GM18499 (cell line): ENCODE measurements at regions not wholly inside any gene's neighbourhood (a gene's known extent, or its start where the extent isn't known, plus 50 kb on each side); places are given as distances from the start of the nearest gene placed in this dataset.

ENCODE experiments used
- ATAC-seq: cut with Tn5 transposase; IDR thresholded peaks from one replicate; pipeline ENCODE4 v1.9.1; 2021; ENCODE audit warnings: moderate number of reproducible peaks; ENCODE audit not compliant: insufficient read depth, unreplicated experiment

DNA sequence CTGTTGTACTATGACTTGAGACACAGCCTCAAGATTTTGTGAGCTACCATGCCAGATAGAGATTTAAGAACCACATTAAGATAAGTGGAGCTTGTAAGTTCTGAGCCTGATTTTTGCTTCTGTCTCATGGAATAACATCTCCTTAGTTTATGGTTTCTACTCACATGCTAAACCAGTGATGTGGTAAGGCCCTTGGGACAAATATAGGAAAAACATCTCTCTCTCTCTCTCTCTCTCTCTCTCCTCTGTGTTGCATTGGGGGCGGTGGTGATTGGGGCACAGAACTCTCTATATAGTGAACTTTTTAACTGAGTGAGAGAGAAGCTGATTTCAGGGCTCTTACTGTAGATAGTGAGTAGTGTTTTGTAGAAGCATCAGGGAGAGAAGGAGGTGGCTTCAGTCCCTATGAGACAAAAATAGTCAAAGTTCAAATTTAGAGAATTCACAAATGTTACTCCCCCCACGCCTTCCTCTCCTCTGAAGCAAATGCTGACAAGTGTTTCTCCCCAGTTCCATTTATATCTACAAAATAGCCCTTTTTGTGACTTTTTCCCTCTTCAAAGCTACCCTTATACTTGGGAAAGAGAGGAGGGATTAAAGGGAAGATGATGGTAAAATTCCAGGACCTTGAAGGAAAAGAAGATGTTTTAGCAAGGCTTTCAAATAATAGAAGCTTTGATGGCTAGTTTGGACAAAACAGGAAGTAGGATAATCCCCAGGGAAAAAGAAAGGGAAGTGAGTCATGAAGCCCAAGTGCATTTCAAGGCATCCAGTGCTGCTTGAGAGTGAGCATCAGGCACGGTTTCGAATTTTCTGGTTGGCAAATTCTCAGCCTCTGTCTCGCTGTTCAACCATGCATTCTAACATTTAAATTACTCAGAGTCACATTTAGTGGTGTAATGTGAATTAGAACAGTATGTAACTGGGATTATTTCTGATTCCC, 134.3 kb upstream of the AP1S2 start:
- ATAC-seq, result no peak

GRCh38 chrX:15985937-15986336, 131.3 kb upstream of the AP1S2 start:
- ATAC-seq, result no peak

DNA sequence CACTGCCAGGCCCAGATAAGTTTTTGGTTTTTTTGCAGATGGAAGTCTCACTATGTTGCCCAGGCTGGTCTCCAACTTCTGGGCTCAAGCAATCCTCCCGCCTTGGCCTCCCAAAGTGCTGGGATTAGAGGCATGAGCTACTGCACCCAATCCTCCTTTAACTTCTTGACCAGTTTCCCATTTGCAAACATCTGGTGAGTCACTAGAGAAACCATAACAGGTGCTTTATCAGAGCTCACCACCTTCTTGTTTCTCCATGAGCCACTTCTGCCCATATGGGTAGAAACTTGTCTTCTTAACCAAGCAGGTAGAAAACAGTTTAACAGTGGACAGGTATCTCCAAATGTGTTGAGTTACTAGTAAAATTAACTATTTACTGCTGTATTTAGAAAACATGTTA, 128.4 kb upstream of the AP1S2 start:
- no peak for ATAC-seq

GRCh38 chrX:15977644-15978043, 123.0 kb upstream of the AP1S2 start:
- ATAC-seq, result no peak

DNA sequence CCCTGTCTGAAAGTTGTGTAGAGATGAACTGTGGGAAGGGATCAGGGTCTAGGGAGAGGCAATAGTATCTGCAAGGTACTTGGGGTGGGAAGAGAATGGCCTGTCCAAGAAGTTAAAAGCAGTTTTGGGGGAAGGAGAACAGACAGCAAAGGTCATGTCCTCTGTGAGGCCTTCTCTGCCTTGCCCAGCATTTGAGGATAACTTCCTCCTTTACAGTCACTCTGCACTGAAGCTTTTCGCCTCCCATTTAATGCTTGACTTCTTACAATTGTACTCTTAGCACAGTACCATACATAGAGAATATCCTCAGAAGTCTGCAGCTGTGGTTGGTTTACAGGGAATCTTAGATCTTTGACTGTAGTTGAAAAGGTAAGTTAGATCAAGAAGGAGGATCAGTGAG, 121.8 kb upstream of the AP1S2 start:
- ATAC-seq, result no peak

DNA sequence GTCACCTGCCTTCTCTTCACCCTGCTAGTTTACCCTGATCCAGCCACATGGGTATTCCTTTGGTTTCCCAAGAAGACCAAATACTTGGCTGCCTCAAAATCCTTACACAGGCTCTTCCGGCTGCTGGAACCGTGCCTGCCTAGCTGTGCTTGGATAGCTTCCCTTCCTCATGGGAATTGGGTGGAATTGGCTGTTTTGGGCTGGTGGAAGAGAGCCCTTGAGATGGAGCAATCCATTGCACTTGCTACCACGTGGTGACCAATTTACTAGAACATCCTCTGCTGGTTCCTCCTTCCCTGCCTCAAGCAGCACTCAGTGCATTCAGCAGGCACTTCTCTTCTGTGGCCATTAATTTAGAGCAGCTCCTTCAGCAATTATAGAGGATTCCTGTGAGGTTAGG, 119.3 kb upstream of the AP1S2 start:
- no peak for ATAC-seq

GRCh38 chrX:15973299-15973698, 118.7 kb upstream of the AP1S2 start:
- no peak for ATAC-seq

GRCh38 chrX:15971696-15972095, 117.1 kb upstream of the AP1S2 start:
- no peak for ATAC-seq

DNA sequence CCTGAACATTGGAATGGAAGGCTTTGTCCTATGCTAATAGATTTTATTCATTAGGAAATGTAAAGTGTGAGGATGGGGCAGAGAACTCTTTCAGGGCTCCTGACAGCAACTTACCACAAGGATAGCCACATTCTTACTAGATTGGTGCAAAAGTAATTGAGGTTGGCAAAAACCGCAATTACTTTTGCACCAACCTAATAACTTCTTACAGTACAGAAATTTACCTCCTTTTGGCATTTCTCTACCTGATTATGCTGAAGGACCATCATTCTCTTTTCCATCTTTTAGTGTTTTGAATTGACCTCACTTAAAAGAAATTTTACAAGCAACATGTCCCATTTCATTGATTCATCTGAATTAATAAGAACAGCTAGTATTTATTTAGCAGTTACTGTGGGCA, 109.2 kb upstream of the AP1S2 start:
- ATAC-seq, result no peak

- ATAC-seq, result no peak
These were observed 105.6 kb upstream of the AP1S2 start for GRCh38 chrX:15960237-15960636.

DNA sequence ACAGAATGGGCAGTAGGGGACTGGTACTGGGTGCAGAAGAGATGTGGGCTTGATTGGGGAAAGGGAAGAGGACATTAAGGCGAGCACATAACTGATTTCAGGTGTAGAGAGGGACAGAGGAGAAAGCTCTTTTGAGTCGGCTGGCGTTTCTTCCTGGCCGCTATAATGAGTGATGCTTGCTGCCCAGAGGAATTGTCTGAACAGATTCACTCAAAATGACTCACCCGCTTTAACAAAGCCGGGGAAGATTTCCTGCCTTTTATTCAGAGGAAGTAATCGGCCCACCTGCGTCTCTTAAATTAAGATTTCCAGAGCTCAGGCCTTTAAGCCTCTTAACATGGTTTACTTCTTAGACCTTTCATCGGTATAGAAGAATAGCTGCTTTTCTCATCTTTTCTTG, 102.1 kb upstream of the AP1S2 start:
- ATAC-seq, result no peak

DNA sequence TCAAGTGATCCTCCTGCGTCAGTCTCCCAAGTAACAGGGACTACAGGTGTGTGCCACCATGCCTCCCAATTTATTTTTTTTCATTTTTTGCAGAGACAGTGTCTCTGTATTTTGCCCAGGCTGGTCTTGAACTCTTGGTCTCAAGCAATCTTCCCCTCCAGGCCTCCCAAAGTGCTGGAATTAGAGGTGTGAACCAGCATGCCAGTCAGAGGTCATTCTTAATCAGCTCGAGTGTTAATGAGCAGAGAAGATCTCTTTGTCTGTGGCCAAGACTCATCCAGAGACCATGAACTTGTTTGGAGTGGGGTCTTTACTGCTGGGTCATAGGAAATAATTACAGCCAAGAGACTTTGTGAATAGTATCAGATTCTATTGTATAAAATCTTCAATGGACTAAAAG, 99.2 kb upstream of the AP1S2 start:
- ATAC-seq, result no peak

DNA sequence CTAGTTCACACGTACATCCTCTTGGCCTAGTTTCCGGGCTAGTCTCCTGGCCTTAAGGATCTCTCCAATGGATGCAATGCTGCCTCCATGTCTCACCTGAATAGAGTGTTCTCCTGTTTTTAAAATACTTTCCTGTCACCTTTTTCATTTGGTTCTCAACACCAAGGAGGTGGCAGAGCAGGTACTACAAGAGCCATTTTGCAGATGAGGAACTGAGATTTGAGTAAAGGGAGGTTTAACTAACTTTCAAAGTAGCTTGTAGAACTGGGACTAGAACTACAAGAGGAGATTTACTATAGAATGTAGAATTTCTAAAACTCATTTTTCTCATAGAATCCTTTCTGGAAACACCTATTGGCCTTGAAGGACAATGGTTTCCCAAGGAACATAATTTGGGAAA, 97.6 kb upstream of the AP1S2 start:
- ATAC-seq, result no peak

- no peak for ATAC-seq
These were observed 93.7 kb upstream of the AP1S2 start for GRCh38 chrX:15948318-15948660.

- no peak for ATAC-seq
These were observed 93.2 kb upstream of the AP1S2 start for GRCh38 chrX:15947648-15948317.

DNA sequence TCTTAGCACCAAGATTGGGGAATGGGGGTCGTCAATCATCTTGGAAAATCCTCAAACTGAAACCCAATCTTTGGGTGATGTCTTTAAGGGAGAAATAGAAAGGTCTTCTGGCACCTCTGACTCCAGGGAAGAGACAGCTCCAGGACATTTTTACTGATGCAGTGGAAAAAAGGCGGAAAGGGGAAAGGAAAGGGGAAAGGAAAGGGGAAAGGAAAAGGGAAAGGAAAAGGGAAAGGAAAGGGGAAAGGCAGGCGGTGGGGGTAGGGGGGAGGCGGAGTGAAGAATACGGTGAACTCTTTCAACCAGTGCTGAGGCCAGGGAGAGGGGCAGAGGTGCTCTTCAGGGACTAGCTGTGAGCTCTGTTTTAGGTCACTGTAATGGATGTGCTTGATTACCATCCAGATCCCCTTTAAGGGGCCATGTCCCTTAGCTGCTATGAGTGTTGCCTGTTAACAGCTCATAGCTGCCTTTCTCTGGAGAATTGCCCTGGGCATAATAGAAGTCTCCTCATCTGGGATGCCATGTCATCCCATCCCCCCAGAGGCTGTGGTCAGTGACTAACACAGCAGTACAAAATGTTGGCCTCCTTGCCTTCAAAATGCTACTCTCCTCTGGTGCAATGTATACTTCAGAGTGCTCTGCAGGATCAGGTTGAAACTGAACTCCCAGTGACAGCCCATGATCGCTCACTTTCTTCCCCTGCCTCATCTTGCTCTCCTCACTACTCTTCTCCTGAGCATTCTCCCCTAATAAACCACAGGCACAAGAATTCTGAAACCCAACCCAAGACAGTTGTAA, 92.4 kb upstream of the AP1S2 start:
- no peak for ATAC-seq

GRCh38 chrX:15943391-15943790, 88.8 kb upstream of the AP1S2 start:
- ATAC-seq, result no peak

DNA sequence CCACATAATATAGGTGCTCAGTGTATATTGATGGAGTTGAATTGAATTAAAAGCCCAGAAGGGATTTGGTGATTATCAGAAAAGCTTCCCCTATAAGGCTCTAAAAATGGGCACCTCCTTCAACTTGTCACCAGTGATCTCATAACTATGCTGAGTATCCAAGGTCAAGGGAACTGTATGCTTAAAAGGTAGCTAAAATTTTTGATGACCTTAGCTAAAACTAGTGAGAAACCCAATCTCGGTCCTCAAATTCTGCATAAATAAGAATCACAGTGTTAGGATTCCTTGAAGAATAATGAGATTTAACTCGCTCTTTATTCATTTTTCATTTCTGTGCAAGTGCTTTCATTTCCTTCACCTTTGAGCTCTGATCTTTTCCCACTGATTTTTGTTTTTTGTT, 87.7 kb upstream of the AP1S2 start:
- no peak for ATAC-seq

GRCh38 chrX:15939737-15940136, 85.1 kb upstream of the AP1S2 start:
- ATAC-seq, result no peak

DNA sequence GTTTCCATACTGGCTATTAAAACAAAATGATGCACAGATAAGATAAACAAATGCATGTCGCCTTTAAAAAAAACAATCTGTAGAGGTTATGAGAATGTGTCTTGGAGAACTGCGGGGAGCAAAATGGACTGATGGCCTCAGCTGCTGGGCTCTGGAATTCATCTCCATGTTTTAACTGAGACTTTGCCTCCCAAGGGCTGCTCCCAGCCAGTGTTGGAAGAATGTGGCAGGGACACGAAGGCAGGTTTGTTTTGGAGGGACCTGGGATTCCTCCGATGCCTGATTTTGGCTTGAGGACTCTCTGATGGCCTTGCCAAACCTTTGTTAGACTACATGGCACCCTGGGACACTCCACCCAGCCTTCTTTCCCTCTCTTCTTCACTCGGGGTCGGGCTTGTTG, 83.5 kb upstream of the AP1S2 start:
- ATAC-seq, result no peak

- no peak for ATAC-seq
These were observed 76.7 kb upstream of the AP1S2 start for GRCh38 chrX:15931362-15931761.
